GM10266 (cell line): ENCODE measurements at regions not wholly inside any gene's neighbourhood (a gene's known extent, or its start where the extent isn't known, plus 50 kb on each side); places are given as distances from the start of the nearest gene placed in this dataset.

Source experiments
- DNase-seq: peaks from one replicate; pipeline ENCODE4 v3.0.0; 2012; ENCODE audit errors: extremely low spot score
- TF ChIP-seq, protein P1 (sequence below): IDR thresholded peaks from 2 replicates; pipeline ENCODE4 v1.5.1; 2012; ENCODE audit warnings: mild to moderate bottlenecking, low read depth; ENCODE audit not compliant: control insufficient read depth, insufficient read depth; ENCODE audit errors: missing control alignments

DNA sequence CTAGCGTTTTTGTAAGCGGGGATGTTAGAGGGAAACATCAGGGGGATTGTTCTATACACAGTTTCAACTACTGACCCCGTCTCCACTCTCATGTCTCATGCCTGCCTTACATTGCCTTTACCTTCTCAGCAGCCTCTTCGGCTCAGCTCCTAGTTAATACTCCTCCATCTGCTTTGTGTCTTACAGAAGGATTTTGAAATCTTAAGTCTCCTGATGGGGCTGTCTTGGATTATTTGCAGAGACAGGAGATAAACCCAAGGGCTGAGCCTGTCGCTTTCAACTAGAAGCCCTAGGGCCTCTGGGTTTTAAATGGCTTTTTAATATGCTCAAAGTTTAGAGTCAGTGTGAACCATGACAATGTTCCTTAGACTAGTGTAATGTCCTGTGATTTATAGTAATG lies 161.5 kb downstream of the CARTPT start:
- TF ChIP-seq, protein P1, sequence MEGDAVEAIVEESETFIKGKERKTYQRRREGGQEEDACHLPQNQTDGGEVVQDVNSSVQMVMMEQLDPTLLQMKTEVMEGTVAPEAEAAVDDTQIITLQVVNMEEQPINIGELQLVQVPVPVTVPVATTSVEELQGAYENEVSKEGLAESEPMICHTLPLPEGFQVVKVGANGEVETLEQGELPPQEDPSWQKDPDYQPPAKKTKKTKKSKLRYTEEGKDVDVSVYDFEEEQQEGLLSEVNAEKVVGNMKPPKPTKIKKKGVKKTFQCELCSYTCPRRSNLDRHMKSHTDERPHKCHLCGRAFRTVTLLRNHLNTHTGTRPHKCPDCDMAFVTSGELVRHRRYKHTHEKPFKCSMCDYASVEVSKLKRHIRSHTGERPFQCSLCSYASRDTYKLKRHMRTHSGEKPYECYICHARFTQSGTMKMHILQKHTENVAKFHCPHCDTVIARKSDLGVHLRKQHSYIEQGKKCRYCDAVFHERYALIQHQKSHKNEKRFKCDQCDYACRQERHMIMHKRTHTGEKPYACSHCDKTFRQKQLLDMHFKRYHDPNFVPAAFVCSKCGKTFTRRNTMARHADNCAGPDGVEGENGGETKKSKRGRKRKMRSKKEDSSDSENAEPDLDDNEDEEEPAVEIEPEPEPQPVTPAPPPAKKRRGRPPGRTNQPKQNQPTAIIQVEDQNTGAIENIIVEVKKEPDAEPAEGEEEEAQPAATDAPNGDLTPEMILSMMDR = no peak
- DNase-seq = no peak

DNA sequence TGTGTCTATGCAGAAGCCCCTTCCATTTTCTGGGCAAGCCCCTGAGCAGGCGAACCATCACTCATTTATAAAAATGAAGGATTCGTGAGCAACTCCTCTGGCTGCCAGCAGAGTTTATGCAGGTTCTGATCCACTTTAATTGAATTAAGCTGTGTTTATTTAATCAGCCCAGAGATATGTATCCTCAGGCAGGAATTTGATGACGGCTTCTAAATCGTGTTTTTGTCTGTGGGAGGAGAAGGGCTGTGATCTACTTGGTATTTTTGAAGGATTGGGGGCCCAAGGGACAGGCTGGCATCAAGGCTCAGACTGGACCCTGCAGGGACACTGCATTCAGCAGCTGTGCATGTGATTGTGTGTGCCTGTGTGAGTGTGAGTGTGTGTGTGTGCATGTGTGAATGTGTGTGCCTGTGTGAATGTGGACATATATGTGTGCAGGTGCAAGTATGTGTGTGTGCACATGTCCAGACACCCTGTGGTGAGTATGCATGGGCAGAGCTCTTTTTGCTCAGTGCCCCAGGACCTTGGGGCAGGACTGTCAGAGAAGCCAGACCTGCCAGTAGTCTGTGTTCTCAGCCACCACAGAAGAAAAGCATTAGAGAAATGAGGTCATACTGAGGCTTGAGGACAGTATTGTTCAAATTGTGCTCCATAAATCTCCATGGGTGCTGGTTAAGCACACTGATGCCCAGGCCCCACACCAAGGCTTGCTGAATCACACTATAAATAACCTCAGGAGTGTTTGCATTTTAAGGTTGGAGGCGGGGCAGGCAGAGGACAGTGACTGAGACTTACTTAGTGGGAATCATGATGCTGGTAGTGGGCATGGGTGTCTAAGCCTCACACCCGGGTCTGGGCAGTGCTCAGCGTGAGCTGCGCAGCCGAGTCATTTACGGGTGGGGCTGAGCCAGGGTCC lies 164.0 kb downstream of the CARTPT start:
- TF ChIP-seq, protein P1 = no peak
- DNase-seq = no peak

DNA sequence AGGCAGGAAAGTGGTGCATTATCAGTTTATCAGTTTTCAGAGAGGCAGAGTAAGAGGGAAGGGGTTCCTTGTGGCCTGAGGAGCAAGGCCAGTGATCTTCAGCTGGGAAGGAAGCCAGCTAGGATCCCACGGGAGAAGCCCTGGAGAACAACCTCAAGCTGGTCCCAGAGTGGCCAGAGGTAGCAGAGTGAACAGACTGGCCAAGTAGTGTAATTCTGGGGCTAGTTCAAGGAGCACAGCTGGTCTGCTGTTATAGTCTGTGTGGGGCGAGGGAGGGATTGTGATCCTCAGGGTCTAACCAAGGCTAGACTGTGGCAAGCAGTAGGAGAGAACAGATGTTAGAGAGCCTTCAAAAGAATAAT lies 164.6 kb downstream of the CARTPT start:
- TF ChIP-seq, protein P1 = no peak

DNA sequence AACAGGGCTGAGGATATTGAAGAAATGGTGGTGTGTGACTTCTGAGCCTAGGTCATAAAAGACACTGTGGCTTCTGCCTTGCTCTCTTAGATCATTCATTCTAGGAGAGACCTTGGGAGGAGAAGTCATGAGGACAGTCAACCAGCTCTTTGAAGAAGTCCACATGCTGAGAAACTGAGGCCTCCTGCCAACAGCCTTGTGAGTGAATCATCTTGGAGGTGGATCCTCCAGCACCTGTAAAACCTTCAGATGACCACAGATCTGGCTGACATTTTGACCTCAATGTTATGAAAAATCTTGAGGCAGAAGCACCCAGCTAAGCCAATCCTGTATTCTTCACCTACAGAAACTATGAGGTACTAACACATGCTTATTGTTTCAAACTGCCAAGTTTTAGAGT lies 165.9 kb downstream of the CARTPT start:
- no peak for DNase-seq
- TF ChIP-seq, protein P1 = no peak

More for the DNA sequence above, 164.6 kb downstream of the CARTPT start:
- DNase-seq = no peak

- TF ChIP-seq, protein P1 = no peak
- DNase-seq = no peak
Measured at GRCh38 chr5:71886406-71886805, 167.3 kb downstream of the CARTPT start.

GRCh38 chr5:71887680-71888079 lies 168.6 kb downstream of the CARTPT start:
- peak; percentile 76 for DNase-seq
- TF ChIP-seq, protein P1 = no peak

DNA sequence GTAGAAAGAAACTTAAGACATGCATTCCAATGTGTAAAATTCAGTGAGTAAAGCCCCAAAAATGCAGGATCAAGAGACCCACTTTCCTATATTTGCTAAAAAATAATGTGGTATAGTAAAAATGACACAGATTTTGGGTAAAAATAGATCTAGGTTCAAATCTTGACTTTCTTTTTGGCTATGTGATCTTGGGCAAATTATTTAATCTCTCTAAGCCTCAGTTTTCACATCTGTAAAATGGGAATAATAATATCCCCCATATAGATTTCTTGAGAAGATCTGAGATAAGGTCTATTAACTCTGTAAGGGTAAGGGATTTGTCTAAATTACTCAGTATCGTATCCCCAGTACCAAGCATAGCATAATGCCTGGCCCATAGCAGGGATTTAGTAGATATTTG lies 172.3 kb downstream of the CARTPT start:
- no peak for DNase-seq
- TF ChIP-seq, protein P1 = no peak
